ENCODE measurements at regions not wholly inside any gene's neighbourhood (a gene's known extent, or its start where the extent isn't known, plus 50 kb on each side); places are given as distances from the start of the nearest gene placed in this dataset.
"Not testable (repeated sequence)": the region's sequence is repeated elsewhere in the genome, so short reads cannot be mapped to it uniquely, and the experiment has no call there.

DNA sequence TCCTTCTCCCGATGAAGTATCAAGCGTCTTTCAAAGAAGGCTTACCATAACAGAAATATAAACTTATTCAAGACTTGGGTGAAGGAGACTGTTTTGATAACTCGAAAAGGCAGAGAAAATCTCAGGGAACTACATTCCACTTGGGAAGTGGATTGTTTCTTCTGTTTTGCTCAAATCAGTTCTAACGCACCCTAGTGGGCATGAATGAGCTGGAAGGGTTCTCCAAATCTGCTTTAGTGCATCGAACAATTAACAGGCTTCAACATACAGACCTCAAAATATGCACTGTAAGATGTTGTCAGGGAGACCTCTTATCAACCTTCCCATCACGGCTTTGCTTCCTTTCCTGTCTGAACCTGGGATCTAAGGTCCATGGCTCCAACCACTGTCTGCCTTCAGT lies 392.5 kb downstream of the CD83 start:
- DNase-seq (no peak), ATAC-seq (no peak)
- intact Hi-C loops (cut with DNase I), result no loop called here

- intact Hi-C loops (cut with DNase I), result no loop called here
Observed at GRCh38 chr6:14511061-14511586, 393.6 kb downstream of the CD83 start.

GRCh38 chr6:14512246-14512645 lies 394.7 kb downstream of the CD83 start:
- intact Hi-C loops (cut with DNase I), result no loop called here
- no peak for DNase-seq

More at GRCh38 chr6:14511061-14511586, 393.6 kb downstream of the CD83 start:
- DNase-seq, result no peak
- no peak for ATAC-seq

DNA sequence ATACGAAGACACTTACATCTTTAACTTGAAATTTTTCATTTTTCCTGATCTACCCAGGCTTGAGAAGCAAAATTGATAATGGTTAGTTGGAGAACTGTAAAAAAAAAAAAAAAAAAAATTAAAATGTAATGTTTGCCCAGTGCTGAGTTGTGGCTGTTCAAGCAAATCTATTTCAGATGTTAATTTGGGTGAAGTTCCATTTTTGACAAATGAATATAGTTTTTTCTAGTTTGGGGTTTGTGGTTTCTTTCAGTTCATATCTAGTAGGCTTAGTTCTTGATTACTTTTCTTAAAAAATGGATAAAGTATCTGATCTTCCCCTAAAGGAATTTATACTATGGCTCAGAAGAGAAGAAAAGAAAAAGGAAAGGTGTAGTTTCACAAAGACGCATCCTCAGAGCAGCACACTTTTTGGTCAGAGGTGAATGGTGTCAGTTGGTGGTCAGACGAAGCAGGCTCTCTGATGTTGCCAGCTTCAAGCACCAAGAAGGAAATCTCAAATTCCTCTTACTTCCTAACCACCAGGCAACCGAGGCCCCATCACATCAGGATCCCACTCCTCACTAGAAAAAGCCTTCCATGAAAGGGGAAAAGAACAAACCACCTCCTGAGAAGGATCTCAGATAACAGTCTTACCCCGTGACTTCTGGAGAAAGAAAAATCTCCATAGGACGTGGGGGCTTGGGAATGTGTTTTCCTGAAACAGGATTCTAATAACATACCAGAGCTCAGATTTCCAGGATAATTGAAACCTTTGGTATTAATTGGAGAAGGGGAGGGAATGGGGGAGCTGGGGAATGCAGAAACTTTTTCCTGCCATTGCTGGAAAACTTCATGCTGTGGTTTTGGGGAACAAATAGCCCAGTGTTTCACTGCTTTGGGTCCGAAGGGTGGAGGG lies 396.2 kb downstream of the CD83 start:
- intact Hi-C loops (cut with DNase I), result no loop called here
- ATAC-seq (no peak), DNase-seq (no peak)

More at GRCh38 chr6:14512246-14512645, 394.7 kb downstream of the CD83 start:
- ATAC-seq, result no peak

DNA sequence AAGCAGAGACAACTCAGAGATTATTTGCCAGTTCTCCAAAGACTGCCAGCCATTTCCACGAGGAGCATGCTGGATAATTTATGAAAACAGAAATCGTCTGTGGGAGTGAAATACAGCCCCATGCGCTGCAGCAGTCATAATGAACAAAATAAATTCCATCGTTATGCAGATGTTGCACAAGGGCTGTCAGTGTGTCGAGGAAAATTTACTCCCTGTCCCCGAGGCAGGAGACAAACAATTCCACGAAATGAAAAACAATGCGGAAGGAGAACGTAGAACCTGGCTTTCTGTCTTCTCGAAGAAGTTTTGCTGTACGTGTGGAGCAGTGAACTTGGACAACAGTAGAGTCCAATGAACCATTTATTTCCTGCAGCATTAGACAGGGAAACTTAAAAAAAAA lies 399.4 kb downstream of the CD83 start:
- no peak for DNase-seq
- no peak for ATAC-seq
- intact Hi-C loops (cut with DNase I), result no loop called here

- peak; percentile 12 to 46 for ATAC-seq
- intact Hi-C loops (cut with DNase I), result no loop called here
- no peak for DNase-seq
Observed at GRCh38 chr6:14517516-14518105, 400.0 kb downstream of the CD83 start.

DNA sequence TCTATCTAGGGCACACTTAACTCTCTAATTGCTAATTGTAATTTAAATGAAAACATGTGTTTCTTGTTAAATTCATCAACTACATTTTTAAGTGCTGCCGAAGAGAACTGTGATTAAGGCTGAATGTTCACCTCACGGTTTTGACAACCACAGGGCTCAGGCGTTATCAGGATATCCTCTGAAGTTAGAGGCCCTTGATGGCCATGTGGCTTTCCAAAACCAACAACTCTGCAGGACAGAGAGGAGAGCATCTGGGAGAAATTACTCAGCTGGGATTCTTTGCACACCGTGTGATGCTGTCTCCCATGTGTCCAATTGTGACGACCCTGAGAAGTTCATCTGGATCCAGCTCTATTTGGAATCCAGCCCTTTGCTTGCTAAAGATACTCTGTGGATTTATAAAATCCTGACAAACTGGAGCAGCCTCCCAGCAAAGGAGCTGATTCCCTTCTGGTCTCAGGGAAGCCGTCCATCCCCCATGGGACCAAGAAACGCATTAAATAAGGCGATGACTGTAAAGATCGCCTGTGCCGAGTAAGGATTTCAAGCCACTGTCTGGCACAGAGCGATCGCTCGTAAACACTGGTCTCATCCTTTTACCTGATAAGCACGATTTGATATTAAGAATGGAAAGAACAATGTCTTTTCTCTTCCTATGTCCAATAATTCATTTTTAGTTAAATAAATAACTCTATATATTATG lies 401.1 kb downstream of the CD83 start:
- ATAC-seq, result peak in 1 of 2 donors; percentile 36
- DNase-seq, result no peak
- intact Hi-C loops (cut with DNase I), result no loop called here

DNA sequence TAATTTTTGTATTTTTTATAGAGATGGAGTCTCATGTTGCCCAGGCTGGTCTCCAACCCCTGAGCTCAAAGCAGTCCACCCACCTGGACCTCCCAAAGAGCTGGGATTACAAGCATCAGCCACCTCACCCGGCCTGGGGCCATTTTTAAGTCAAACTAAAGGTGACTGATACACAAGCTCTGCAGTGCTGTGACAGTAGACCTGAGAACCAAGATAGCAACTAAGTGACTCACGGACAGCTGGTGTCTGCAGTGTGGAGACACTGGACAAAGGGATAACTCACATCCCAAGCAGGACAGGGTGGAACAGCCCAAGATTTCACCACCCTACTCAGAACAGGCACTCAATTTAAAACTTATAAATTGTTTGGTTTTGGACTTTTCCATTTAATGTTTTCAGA lies 402.5 kb downstream of the CD83 start:
- intact Hi-C loops (cut with DNase I), result no loop called here
- ATAC-seq, result no peak

GRCh38 chr6:14520536-14520935 lies 403.0 kb downstream of the CD83 start:
- no peak for ATAC-seq

More for the DNA sequence above, 402.5 kb downstream of the CD83 start:
- DNase-seq, result no peak

GRCh38 chr6:14521141-14521540 lies 403.6 kb downstream of the CD83 start:
- DNase-seq (no peak), ATAC-seq (no peak)
- intact Hi-C loops (cut with DNase I), result no loop called here

More at GRCh38 chr6:14520536-14520935, 403.0 kb downstream of the CD83 start:
- no peak for DNase-seq
- intact Hi-C loops (cut with DNase I), result no loop called here

GRCh38 chr6:14521861-14522260 lies 404.3 kb downstream of the CD83 start:
- ATAC-seq; intact Hi-C loops (cut with DNase I); DNase-seq: not testable (repeated sequence)

GRCh38 chr6:14524319-14524718 lies 406.7 kb downstream of the CD83 start:
- ATAC-seq (peak; percentile 86 to 92), DNase-seq (peak; percentile 38)
- intact Hi-C loops (cut with DNase I), result no loop called here

DNA sequence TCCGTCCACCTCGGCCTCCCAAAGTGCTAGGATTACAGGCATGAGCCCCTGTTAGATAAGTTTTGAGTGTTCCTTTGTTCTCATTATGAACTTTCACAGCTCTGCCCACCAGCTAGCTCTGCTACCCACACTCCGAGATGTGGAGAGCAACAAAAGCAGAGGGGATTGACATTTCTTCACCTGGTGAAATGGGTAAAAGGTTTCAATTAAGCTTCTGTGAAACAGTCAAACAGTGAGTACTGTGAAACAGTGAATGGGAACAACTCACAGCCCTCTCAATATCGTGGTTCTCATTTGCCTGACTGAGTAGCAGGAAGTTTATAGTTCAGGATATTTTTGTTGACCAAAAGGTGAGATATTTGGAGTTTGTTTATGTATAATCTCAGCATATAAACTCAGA lies 412.8 kb downstream of the CD83 start:
- no peak for ATAC-seq
- intact Hi-C loops (cut with DNase I), result no loop called here
- DNase-seq, result no peak

DNA sequence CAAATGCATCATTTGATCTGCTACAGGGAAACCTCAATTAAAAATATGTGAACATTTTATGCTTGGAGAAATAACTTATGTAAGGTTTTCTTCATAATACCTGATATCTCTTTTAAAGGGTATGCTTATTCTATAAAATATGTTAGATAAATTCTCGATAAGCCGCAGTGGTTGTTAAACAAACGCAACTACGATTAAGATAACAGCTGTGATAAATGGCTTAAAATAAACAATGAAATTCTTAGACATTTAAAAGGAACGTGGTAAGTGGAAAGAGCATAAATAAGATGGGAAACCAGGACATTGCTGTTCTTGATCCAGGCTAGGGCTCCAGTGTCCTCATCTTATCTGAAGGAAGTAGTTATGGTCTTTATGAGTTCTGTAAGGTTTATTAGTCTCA lies 415.9 kb downstream of the CD83 start:
- ATAC-seq (no peak), DNase-seq (no peak)
- intact Hi-C loops (cut with DNase I), result no loop called here

DNA sequence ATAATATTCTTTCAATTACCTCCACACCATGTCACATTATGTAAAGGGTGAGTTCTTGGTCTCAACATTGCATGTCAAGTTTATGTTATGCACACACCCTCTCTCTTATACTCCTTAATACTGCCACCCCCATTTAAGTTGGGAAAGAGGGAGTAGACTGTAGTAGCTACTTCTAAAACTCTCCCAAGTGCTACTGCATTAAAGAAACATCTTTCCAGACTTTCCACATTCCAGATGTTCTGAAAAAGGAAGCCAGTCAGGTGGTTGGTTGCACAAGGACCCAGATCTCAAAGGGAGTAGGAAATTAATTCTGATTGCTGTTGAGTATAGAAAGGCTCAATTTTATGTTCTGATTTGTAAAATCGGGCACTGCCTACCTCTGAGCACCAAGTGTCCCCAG lies 419.5 kb downstream of the CD83 start:
- intact Hi-C loops (cut with DNase I), result no loop called here
- no peak for DNase-seq
- ATAC-seq, result no peak

DNA sequence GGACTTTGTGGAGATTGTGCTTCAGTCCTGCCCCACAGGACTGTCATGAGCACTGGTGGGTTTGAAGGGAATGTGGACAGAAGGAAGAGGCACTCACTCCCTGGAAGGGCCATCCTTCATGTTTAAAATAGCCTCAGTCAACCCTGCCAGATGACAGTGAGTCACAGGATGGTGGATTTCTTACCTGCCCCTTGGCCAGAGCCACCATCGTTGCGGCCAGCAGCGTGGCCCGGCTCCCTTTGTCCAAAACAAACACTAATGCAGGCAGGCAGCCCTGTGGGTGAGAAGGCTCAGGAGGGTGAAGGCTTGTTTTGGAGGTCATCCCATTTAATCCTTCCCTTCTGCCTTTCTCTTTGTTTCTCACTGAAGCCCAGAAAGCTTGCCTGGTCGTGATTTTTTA lies 422.7 kb downstream of the CD83 start:
- intact Hi-C loops (cut with DNase I), result no loop called here
- ATAC-seq, result peak; percentile 78 to 85
- DNase-seq, result peak; percentile 31

DNA sequence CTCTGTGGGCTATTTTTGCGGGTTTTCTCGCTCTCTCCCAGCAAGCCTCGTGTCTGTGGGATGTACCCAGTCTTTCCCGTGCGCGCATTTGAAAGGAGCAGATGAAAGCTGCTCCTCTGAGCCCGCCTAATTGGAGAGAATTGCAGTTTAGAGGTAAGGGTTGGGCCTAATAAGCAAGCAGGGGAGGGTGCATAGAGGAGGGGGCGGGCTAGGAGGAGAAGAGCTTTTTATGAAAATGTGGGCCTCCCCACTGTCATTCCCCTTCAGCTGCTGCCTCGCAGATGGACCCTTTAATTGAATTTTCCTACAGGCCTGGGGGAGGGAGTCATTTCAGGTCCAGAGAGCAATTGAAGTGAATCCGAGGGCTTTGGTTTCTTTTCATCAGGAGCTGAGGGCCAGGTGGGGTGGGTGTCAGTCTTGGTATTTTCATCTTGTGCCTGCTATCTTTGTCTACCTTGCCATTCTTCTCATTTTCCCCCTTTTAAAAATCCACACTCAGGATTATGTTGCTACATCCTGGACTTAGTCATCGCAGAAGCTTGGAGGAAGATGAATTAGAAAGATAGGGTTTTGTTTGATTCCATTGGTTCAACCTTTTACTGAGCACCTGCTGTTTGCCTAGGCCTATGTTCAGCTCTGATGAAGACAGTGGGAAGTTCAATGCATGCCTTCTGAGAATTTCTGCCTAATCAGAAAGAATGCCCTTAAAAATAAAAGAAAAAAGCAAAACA lies 423.4 kb downstream of the CD83 start:
- no peak for DNase-seq
- ATAC-seq, result no peak
- intact Hi-C loops (cut with DNase I), result no loop called here

- peak in 1 of 2 donors; percentile 61 for ATAC-seq
- peak; percentile 39 for DNase-seq
- intact Hi-C loops (cut with DNase I), result no loop called here
Observed at GRCh38 chr6:14542670-14543366, 425.2 kb downstream of the CD83 start.
